Osteoblast (primary cell): ENCODE measurements at regions not wholly inside any gene's neighbourhood (a gene's known extent, or its start where the extent isn't known, plus 50 kb on each side); places are given as distances from the start of the nearest gene placed in this dataset.

Experiments used
- DNase-seq: peaks from one replicate; pipeline ENCODE4 v3.0.0; 2011; ENCODE audit warnings: low spot score, mixed read lengths; ENCODE audit not compliant: insufficient read length; ENCODE audit errors: missing footprints
- H2AFZ ChIP-seq: 2 replicates; pipeline ENCODE4 v1.6.0; 2011; ENCODE audit warnings: mild to moderate bottlenecking, low read length
- H3K27ac ChIP-seq: 2 replicates; pipeline ENCODE4 v1.5.1; 2011; ENCODE audit warnings: mild to moderate bottlenecking, low read depth, low read length, moderate library complexity
- H3K27me3 ChIP-seq: 2 replicates; pipeline ENCODE4 v1.6.0; 2012; ENCODE audit warnings: mild to moderate bottlenecking, control low read depth, inconsistent platforms, low read length, moderate library complexity; ENCODE audit not compliant: insufficient read depth
- H3K36me3 ChIP-seq: 2 replicates; pipeline ENCODE4 v1.5.1; 2011; ENCODE audit warnings: mild to moderate bottlenecking, low read length, control low read depth, moderate library complexity; ENCODE audit not compliant: insufficient read depth
- H3K4me1 ChIP-seq: 2 replicates; pipeline ENCODE4 v1.5.1; 2011; ENCODE audit warnings: mild to moderate bottlenecking, low read length, control low read depth, moderate library complexity; ENCODE audit not compliant: insufficient read depth
- H3K4me2 ChIP-seq: 2 replicates; pipeline ENCODE4 v1.6.0; 2011; ENCODE audit warnings: mild to moderate bottlenecking, low read length; ENCODE audit not compliant: insufficient read depth
- H3K4me3 ChIP-seq: fragments of 200-600 bp; sonication (generic); 3 replicates; pipeline ENCODE4 v1.5.1; 2012; ENCODE audit warnings: mild to moderate bottlenecking, low read length, inconsistent platforms; ENCODE audit not compliant: insufficient read depth
- H3K79me2 ChIP-seq: 2 replicates; pipeline ENCODE4 v1.6.0; 2012; ENCODE audit warnings: mild to moderate bottlenecking, low read length, control low read depth, inconsistent platforms; ENCODE audit not compliant: insufficient read depth
- H3K9me3 ChIP-seq: 2 replicates; pipeline ENCODE4 v1.5.1; 2011; ENCODE audit warnings: low read depth, low read length, control low read depth
- H4K20me1 ChIP-seq: 2 replicates; pipeline ENCODE4 v1.6.0; 2012; ENCODE audit warnings: mild to moderate bottlenecking, low read length, control low read depth; ENCODE audit not compliant: insufficient read depth
- CTCF ChIP-seq: IDR thresholded peaks from 2 replicates; pipeline ENCODE4 v1.5.1; 2011; ENCODE audit warnings: mild to moderate bottlenecking, low read depth, low read length, moderate library complexity; ENCODE audit errors: extremely low read depth

GRCh38 chr3:67809370-67809935, 155.0 kb upstream of the SUCLG2 start:
- no peaks in the 10 kb centered on the region for H3K9me3 ChIP-seq
- TF ChIP-seq CTCF, result no peak
- no peaks in the 10 kb centered on the region for H3K36me3 ChIP-seq
- no peak overlapping the region for H2AFZ ChIP-seq
- H3K4me1 ChIP-seq, result no peaks in the 10 kb centered on the region
- H3K27ac ChIP-seq, result no peak overlapping the region
- no peak overlapping the region for H3K4me2 ChIP-seq
- H3K79me2 ChIP-seq, result no peaks in the 10 kb centered on the region
- H3K27me3 ChIP-seq, result no peaks in the 10 kb centered on the region
- DNase-seq, result no peak
- no peak overlapping the region for H3K4me3 ChIP-seq
- no peaks in the 10 kb centered on the region for H4K20me1 ChIP-seq

- TF ChIP-seq CTCF, result no peak
- Histone ChIP-seq H3K4me3 (no peak overlapping the region), H3K79me2 (no peaks in the 10 kb centered on the region), H3K4me2 (no peak overlapping the region), H3K9me3 (no peaks in the 10 kb centered on the region), H3K4me1 (no peaks in the 10 kb centered on the region), H4K20me1 (no peaks in the 10 kb centered on the region), H2AFZ (no peak overlapping the region), H3K27me3 (no peaks in the 10 kb centered on the region), H3K36me3 (no peaks in the 10 kb centered on the region), H3K27ac (no peak overlapping the region)
- DNase-seq, result peak; percentile 32
These were observed 154.5 kb upstream of the SUCLG2 start for GRCh38 chr3:67808906-67809305.

GRCh38 chr3:67804578-67804977, 150.2 kb upstream of the SUCLG2 start:
- H2AFZ ChIP-seq, result no peak overlapping the region
- no peaks in the 10 kb centered on the region for H3K4me1 ChIP-seq
- H4K20me1 ChIP-seq, result no peaks in the 10 kb centered on the region
- H3K9me3 ChIP-seq, result no peaks in the 10 kb centered on the region
- H3K27ac ChIP-seq, result no peak overlapping the region
- H3K79me2 ChIP-seq, result no peaks in the 10 kb centered on the region
- DNase-seq, result no peak
- H3K4me2 ChIP-seq, result no peak overlapping the region
- no peaks in the 10 kb centered on the region for H3K27me3 ChIP-seq
- no peaks in the 10 kb centered on the region for H3K36me3 ChIP-seq
- TF ChIP-seq CTCF, result no peak
- H3K4me3 ChIP-seq, result no peak overlapping the region

- Histone ChIP-seq H3K27ac (no peak overlapping the region), H3K79me2 (no peaks in the 10 kb centered on the region), H3K9me3 (no peaks in the 10 kb centered on the region), H4K20me1 (no peaks in the 10 kb centered on the region), H3K27me3 (no peaks in the 10 kb centered on the region), H3K4me1 (no peaks in the 10 kb centered on the region), H3K4me2 (no peak overlapping the region), H3K4me3 (no peak overlapping the region), H3K36me3 (no peaks in the 10 kb centered on the region), H2AFZ (no peak overlapping the region)
- DNase-seq, result no peak
- no peak for TF ChIP-seq CTCF
These were observed 149.7 kb upstream of the SUCLG2 start for GRCh38 chr3:67804089-67804488.
